Mucosa of stomach (tissue), 1 donor: ENCODE measurements at regions not wholly inside any gene's neighbourhood (a gene's known extent, or its start where the extent isn't known, plus 50 kb on each side); places are given as distances from the start of the nearest gene placed in this dataset.

ENCODE experiments used
- H3K27me3 ChIP-seq: one replicate; pipeline ENCODE4 v1.7.0; 2013; ENCODE audit warnings: mild to moderate bottlenecking, low read length; ENCODE audit not compliant: control insufficient read depth, insufficient read depth
- H3K36me3 ChIP-seq: one replicate; pipeline ENCODE4 v1.7.0; 2013; ENCODE audit warnings: low read length; ENCODE audit not compliant: control insufficient read depth, insufficient read depth
- H3K4me1 ChIP-seq: one replicate; pipeline ENCODE4 v1.7.0; 2013; ENCODE audit warnings: mild to moderate bottlenecking, low read length; ENCODE audit not compliant: control insufficient read depth, insufficient read depth
- H3K4me3 ChIP-seq: one replicate; pipeline ENCODE4 v1.7.0; 2013; ENCODE audit warnings: low read length
- H3K9ac ChIP-seq: one replicate; pipeline ENCODE4 v1.7.0; 2013; ENCODE audit warnings: mild to moderate bottlenecking, low read length, moderate library complexity
- H3K9me3 ChIP-seq: one replicate; pipeline ENCODE4 v1.7.0; 2013; ENCODE audit warnings: mild to moderate bottlenecking, low read length, moderate library complexity; ENCODE audit not compliant: control insufficient read depth
- donor health status: Pancreatic carcinoma.

DNA sequence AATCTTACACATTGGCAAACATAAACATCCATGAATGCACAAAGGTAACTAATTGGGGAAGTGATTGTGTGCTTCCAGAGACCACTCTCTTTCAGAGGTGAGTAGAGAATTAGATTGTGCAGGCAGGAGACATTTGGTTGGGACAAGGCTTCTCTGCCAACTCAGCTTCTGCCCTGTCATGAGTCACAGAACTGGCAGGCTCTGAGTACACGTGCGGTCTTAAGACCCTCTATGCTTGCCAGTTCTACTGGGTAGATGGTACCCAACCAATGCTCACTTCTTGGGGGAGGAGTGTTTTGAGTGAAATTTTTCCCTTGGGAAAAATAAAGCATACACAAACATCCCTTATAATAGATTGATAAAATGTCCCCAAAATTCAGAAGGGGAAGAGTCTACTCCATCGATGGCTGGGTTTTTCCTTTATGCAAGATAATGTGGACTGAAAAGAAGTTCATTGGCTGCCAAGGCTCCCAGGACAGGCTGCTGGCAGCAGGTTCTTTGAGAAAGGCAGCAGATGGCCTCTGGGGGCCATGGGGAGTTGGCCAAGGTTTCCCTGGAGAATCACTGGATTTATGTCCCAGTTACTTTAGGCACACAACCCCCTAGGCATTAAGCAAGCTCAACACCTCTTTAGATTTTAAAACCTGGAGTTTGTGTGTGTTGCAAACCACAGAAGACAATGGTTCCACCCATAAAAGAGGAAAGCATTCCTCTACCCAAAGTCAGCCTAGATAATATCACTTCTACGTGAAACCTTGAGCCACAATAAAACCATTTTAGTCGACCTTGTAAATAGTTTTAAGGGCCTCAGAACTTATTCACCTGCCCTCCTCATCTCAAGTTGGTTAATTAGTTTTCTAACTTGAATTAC is 417.0 kb downstream of the TXNL1 start:
- no peak overlapping the region for H3K4me3 ChIP-seq
- no peak overlapping the region for H3K9ac ChIP-seq

DNA sequence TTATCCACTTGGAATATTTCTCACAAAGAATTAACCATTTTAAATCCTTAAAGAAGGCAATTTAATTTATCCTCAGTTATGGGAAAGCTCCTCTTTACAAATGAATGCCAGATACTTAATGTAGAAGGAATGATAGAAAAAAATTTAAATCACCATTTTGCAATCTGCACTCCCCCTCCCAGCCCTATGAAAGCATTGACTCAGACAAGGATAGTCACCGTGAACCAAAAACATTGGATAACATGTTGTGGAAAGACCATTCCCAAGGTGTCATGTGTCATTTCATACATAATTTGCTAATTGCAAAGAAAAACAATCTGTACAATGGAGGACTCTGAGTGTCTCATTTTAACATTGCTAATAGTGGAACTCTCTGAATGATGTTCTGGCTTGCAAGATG is 421.0 kb downstream of the TXNL1 start:
- Histone ChIP-seq H3K4me1 (no peaks in the 10 kb centered on the region), H3K9me3 (no peaks in the 10 kb centered on the region), H3K4me3 (no peak overlapping the region), H3K36me3 (no peaks in the 10 kb centered on the region), H3K9ac (no peak overlapping the region), H3K27me3 (no peaks in the 10 kb centered on the region)

More for the DNA sequence above, 417.0 kb downstream of the TXNL1 start:
- Histone ChIP-seq H3K36me3 (no peaks in the 10 kb centered on the region), H3K4me1 (no peaks in the 10 kb centered on the region), H3K27me3 (no peaks in the 10 kb centered on the region), H3K9me3 (no peaks in the 10 kb centered on the region)

DNA sequence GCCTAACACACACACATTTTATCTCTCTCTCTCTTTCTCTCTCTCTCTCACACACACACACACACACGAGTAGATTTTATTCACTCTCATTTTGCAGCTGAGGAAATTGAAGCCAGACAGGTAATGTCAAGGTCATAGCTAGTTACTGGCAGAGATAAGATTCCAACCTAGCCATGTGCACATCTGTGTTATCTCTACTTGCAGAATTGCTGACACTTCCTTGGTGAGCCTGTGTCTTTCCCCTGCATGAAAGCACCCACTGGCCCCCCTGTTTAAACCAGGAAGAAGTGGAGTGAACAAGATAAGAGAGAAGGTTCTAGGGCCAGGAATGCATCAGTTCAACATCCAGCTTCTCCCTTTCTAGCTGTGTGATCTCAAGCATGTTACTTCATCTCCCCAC is 423.7 kb downstream of the TXNL1 start:
- no peak overlapping the region for H3K4me3 ChIP-seq
- no peaks in the 10 kb centered on the region for H3K9me3 ChIP-seq
- H3K4me1 ChIP-seq: peaks cover 6% of the 10 kb centered on the region
- no peaks in the 10 kb centered on the region for H3K27me3 ChIP-seq
- H3K36me3 ChIP-seq: no peaks in the 10 kb centered on the region
- no peak overlapping the region for H3K9ac ChIP-seq

DNA sequence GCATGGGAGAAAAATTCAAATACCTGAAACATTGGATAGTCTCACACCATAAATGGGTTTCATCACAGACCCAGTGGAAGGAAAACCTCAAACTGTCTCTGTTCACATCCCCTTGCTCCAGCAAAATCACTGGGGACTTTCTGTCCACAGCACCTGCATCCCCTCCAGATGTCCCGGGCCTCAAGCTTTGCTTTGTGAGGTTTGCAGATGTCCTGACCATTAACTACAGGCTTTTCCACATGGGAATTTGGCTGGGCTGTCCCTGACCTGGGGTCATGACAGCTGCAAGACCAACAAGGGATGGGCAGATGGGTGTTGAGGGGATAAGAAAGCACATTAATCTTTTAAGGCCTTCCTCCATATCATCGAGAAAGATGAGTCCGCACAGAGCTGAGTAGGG is 427.9 kb downstream of the TXNL1 start:
- no peaks in the 10 kb centered on the region for H3K9me3 ChIP-seq
- no peaks in the 10 kb centered on the region for H3K36me3 ChIP-seq
- H3K9ac ChIP-seq: no peak overlapping the region
- H3K27me3 ChIP-seq: no peaks in the 10 kb centered on the region
- H3K4me1 ChIP-seq: peaks cover 6% of the 10 kb centered on the region
- no peak overlapping the region for H3K4me3 ChIP-seq

GRCh38 chr18:56207989-56208388 is 430.4 kb downstream of the TXNL1 start:
- no peaks in the 10 kb centered on the region for H3K36me3 ChIP-seq
- H3K4me3 ChIP-seq: no peak overlapping the region
- H3K9me3 ChIP-seq: peaks cover 10% of the 10 kb centered on the region
- H3K4me1 ChIP-seq: peaks cover 6% of the 10 kb centered on the region
- H3K9ac ChIP-seq: no peak overlapping the region
- H3K27me3 ChIP-seq: no peaks in the 10 kb centered on the region

DNA sequence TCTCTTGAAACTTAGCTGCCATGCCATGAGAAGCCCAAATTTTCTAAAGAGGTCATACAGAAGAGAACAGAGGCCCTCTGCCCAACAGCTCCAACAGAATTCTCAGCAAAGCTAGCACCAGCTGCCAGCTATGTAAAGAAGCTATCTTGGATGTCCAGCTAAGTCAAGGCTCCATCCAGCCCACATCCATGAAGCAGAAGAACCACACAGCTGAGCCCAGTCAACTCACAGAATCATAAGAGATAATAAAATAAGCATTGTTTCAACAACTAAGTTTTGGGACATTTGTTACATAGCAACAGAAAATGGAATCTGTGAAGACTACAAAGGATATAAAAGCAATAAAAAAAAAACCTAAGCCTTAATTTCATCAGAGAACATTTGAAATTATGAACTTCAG is 434.3 kb downstream of the TXNL1 start:
- H3K36me3 ChIP-seq: no peaks in the 10 kb centered on the region
- H3K4me1 ChIP-seq: peaks cover 11% of the 10 kb centered on the region
- H3K27me3 ChIP-seq: no peaks in the 10 kb centered on the region

GRCh38 chr18:56202678-56203077 is 435.7 kb downstream of the TXNL1 start:
- H3K9me3 ChIP-seq: peaks cover 10% of the 10 kb centered on the region
- H3K27me3 ChIP-seq: no peaks in the 10 kb centered on the region
- no peak overlapping the region for H3K4me3 ChIP-seq
- H3K4me1 ChIP-seq: peaks cover 11% of the 10 kb centered on the region
- H3K9ac ChIP-seq: no peak overlapping the region
- H3K36me3 ChIP-seq: no peaks in the 10 kb centered on the region

More for the DNA sequence above, 434.3 kb downstream of the TXNL1 start:
- Histone ChIP-seq H3K9me3 (peaks cover 10% of the 10 kb centered on the region), H3K9ac (no peak overlapping the region), H3K4me3 (no peak overlapping the region)

- no peaks in the 10 kb centered on the region for H3K36me3 ChIP-seq
- peaks cover 10% of the 10 kb centered on the region for H3K9me3 ChIP-seq
- no peaks in the 10 kb centered on the region for H3K27me3 ChIP-seq
- H3K4me1 ChIP-seq: peaks cover 11% of the 10 kb centered on the region
- H3K9ac ChIP-seq: no peak overlapping the region
- H3K4me3 ChIP-seq: no peak overlapping the region
Observed at GRCh38 chr18:56200381-56200911, 437.9 kb downstream of the TXNL1 start.

- no peaks in the 10 kb centered on the region for H3K27me3 ChIP-seq
- H3K4me3 ChIP-seq: no peak overlapping the region
- H3K9ac ChIP-seq: no peak overlapping the region
- peaks cover 11% of the 10 kb centered on the region for H3K4me1 ChIP-seq
- peaks cover 10% of the 10 kb centered on the region for H3K9me3 ChIP-seq
- no peaks in the 10 kb centered on the region for H3K36me3 ChIP-seq
Observed at GRCh38 chr18:56199580-56200330, 438.6 kb downstream of the TXNL1 start.

DNA sequence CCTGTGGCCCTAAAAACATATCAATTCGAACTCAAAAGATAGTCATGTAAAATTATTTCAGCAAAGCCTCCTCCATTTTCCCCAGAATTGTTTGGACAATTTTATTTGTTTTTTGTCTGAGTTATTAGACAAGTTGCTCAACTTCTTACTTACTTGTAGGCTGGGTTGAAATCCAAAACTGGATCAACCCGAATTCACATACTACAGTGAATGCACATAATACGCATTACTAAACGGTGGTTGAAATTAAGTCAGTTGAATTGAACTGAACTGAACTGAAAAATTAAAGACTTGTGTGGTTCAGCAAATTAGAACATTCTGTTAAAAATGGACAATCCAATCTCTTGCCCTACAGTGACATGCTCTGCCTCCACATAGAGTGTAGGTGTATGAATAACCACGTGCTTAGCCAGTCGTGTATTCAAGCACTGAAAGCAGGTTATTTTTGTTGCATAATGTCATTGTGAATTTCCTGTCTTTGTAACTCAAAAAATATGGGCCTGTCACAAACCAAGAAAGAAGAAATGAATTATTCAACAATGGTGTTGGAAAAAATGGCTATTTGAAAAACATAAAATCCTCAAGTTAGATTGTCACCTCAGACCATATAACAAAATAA is 441.0 kb downstream of the TXNL1 start:
- H3K36me3 ChIP-seq: no peaks in the 10 kb centered on the region
- H3K27me3 ChIP-seq: no peaks in the 10 kb centered on the region
- H3K4me3 ChIP-seq: no peak overlapping the region
- no peak overlapping the region for H3K9ac ChIP-seq
- no peaks in the 10 kb centered on the region for H3K9me3 ChIP-seq
- H3K4me1 ChIP-seq: peaks cover 11% of the 10 kb centered on the region

DNA sequence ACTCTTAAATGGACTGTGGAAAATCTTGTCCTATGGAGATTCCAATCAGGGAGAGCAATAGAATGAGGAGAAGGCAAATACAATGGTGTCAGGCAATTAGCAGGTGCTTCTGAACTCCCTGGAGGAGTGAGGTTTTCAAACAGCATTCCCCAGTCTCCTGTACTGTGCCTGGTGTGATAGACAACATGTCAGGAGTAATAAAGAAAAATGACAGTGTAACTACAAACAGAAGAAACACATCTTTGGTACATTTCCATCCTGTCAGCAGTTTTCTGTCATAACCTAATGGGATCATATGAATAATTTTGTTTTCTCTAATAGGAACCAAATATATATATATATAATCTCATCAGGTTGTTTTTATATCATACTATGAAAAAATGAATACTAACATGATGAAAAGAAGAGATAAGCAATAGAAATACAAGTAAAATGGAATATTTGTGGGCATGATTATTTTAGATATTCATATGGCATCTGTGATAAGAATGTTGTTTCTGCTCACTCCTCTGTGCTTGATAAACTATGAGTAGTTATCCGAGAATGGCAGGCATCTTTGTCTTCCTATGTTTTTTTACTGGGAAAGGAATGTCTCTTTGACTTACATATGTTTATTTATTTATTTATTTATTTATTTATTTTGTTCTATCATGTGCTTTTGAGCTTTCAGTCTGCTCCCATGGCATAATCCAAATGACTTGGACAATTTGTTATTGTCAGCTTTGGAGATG is 441.7 kb downstream of the TXNL1 start:
- Histone ChIP-seq H3K27me3 (no peaks in the 10 kb centered on the region), H3K4me1 (peaks cover 17% of the 10 kb centered on the region), H3K36me3 (no peaks in the 10 kb centered on the region), H3K9me3 (no peaks in the 10 kb centered on the region), H3K4me3 (no peak overlapping the region), H3K9ac (no peak overlapping the region)
